Astrocyte (in vitro differentiated cells and primary cell): ENCODE measurements at regions not wholly inside any gene's neighbourhood (a gene's known extent, or its start where the extent isn't known, plus 50 kb on each side); places are given as distances from the start of the nearest gene placed in this dataset.
"Not testable (repeated sequence)": the region's sequence is repeated elsewhere in the genome, so short reads cannot be mapped to it uniquely, and the experiment has no call there.

Source experiments
- DNase-seq: peaks from one replicate; pipeline ENCODE4 v3.0.0-alpha.2; 2010; ENCODE audit warnings: low read depth
- FAIRE-seq: peaks from 2 replicates; lab custom pipeline; 2011; peaks lifted over from hg19 to GRCh38; lab: Jason Lieb, UNC
- H2AFZ ChIP-seq: 2 replicates; pipeline ENCODE4 v1.6.0; 2012; ENCODE audit warnings: low read depth, low read length, inconsistent platforms
- H3K27ac ChIP-seq: 2 replicates; pipeline ENCODE4 v1.5.1; 2011; ENCODE audit warnings: low read depth, low read length, inconsistent platforms
- H3K27me3 ChIP-seq: 2 replicates; pipeline ENCODE4 v1.6.0; 2011; ENCODE audit warnings: low read length, inconsistent platforms; ENCODE audit not compliant: insufficient read depth
- H3K36me3 ChIP-seq: 2 replicates; pipeline ENCODE4 v1.5.1; 2011; ENCODE audit warnings: low read length, inconsistent platforms; ENCODE audit not compliant: insufficient read depth
- H3K4me1 ChIP-seq: 2 replicates; pipeline ENCODE4 v1.5.1; 2011; ENCODE audit warnings: low read length, inconsistent platforms; ENCODE audit not compliant: insufficient read depth
- H3K4me2 ChIP-seq: 2 replicates; pipeline ENCODE4 v1.6.0; 2012; ENCODE audit warnings: low read length, inconsistent platforms
- H3K4me3 ChIP-seq: 2 replicates; pipeline ENCODE4 v1.5.1; 2011; ENCODE audit warnings: low read depth, mild to moderate bottlenecking, low read length, inconsistent platforms; ENCODE audit not compliant: insufficient read depth
- H3K79me2 ChIP-seq: 2 replicates; pipeline ENCODE4 v1.6.0; 2012; ENCODE audit warnings: mild to moderate bottlenecking, low read length, inconsistent platforms; ENCODE audit not compliant: insufficient read depth
- H3K9ac ChIP-seq: 2 replicates; pipeline ENCODE4 v1.6.0; 2012; ENCODE audit warnings: mild to moderate bottlenecking, low read length, inconsistent platforms
- H3K9me3 ChIP-seq: 2 replicates; pipeline ENCODE4 v1.5.1; 2012; ENCODE audit warnings: low read depth, mild to moderate bottlenecking, low read length, inconsistent platforms; ENCODE audit not compliant: insufficient read depth
- H4K20me1 ChIP-seq: 2 replicates; pipeline ENCODE4 v1.6.0; 2012; ENCODE audit warnings: low read length, inconsistent platforms; ENCODE audit not compliant: insufficient read depth
- H3K27ac Mint-ChIP-seq: one replicate; pipeline ENCODE4 v1.8.0; 2021; ENCODE audit warnings: mild to moderate bottlenecking, mixed read lengths; ENCODE audit not compliant: unreplicated experiment
- H3K27me3 Mint-ChIP-seq: one replicate; pipeline ENCODE4 v1.8.0; 2021; ENCODE audit warnings: low read depth, mixed read lengths; ENCODE audit not compliant: unreplicated experiment
- H3K36me3 Mint-ChIP-seq: one replicate; pipeline ENCODE4 v1.8.0; 2021; ENCODE audit warnings: low read depth, mixed read lengths; ENCODE audit not compliant: unreplicated experiment
- H3K4me1 Mint-ChIP-seq: one replicate; pipeline ENCODE4 v1.8.0; 2021; ENCODE audit warnings: low read depth, mixed read lengths; ENCODE audit not compliant: unreplicated experiment
- H3K4me3 Mint-ChIP-seq: one replicate; pipeline ENCODE4 v1.8.0; 2021; ENCODE audit warnings: mild to moderate bottlenecking, moderate library complexity, mixed read lengths; ENCODE audit not compliant: unreplicated experiment
- H3K9me3 Mint-ChIP-seq: one replicate; pipeline ENCODE4 v1.8.0; 2021; ENCODE audit warnings: mild to moderate bottlenecking, mixed read lengths; ENCODE audit not compliant: unreplicated experiment

- not testable (repeated sequence) for H3K4me3 ChIP-seq, H4K20me1 ChIP-seq, H3K9me3 Mint-ChIP-seq, FAIRE-seq, H3K79me2 ChIP-seq, DNase-seq, H3K36me3 ChIP-seq, H3K9me3 ChIP-seq, H3K27ac ChIP-seq, H3K9ac ChIP-seq, H3K4me3 Mint-ChIP-seq, H3K27me3 ChIP-seq, H2AFZ ChIP-seq, H3K4me1 ChIP-seq, H3K4me2 ChIP-seq, H3K27me3 Mint-ChIP-seq, H3K27ac Mint-ChIP-seq, H3K36me3 Mint-ChIP-seq, H3K4me1 Mint-ChIP-seq
Observed at GRCh38 chr1:120941066-120941465, 51.5 kb downstream of the PPIAL4A start.

GRCh38 chr1:120941836-120942217 is 52.3 kb downstream of the PPIAL4A start:
- H3K4me1 Mint-ChIP-seq, FAIRE-seq, H3K9me3 Mint-ChIP-seq, H3K27me3 Mint-ChIP-seq, H3K4me1 ChIP-seq, H3K36me3 ChIP-seq, H3K27ac ChIP-seq, H3K27me3 ChIP-seq, DNase-seq, H3K79me2 ChIP-seq, H4K20me1 ChIP-seq, H3K36me3 Mint-ChIP-seq, H3K9me3 ChIP-seq: not testable (repeated sequence)
- peak overlapping the region; percentile 84 for H2AFZ ChIP-seq
- H3K4me3 ChIP-seq = peak overlapping the region; percentile 55
- Mint-ChIP-seq H3K4me3 (peak overlapping the region; percentile 90), H3K27ac (peak overlapping the region; percentile 100)
- peak overlapping the region; percentile 89 for H3K9ac ChIP-seq
- peak overlapping the region; percentile 90 for H3K4me2 ChIP-seq

- peak overlapping the region; percentile 55 for H3K4me3 ChIP-seq
- peak overlapping the region; percentile 100 for H3K27ac Mint-ChIP-seq
- H3K4me3 Mint-ChIP-seq = peak overlapping the region; percentile 90
- H4K20me1 ChIP-seq, H3K9me3 ChIP-seq, H3K27me3 ChIP-seq, H3K4me1 ChIP-seq, H3K36me3 ChIP-seq, H3K79me2 ChIP-seq, H3K36me3 Mint-ChIP-seq, H3K9me3 Mint-ChIP-seq, FAIRE-seq, H3K4me1 Mint-ChIP-seq, H3K27me3 Mint-ChIP-seq: not testable (repeated sequence)
- H3K27ac ChIP-seq = peak overlapping the region; percentile 68
- H3K9ac ChIP-seq = peak overlapping the region; percentile 89
- H2AFZ ChIP-seq = peak overlapping the region; percentile 84
- peak overlapping the region; percentile 90 for H3K4me2 ChIP-seq
- DNase-seq = peak; percentile 83
Observed at GRCh38 chr1:120942218-120942944, 52.8 kb downstream of the PPIAL4A start.

GRCh38 chr1:120942945-120943319 is 53.4 kb downstream of the PPIAL4A start:
- H3K27ac Mint-ChIP-seq, H3K4me1 Mint-ChIP-seq, H3K9ac ChIP-seq, H3K27me3 ChIP-seq, H3K4me3 ChIP-seq, DNase-seq, H3K27me3 Mint-ChIP-seq, H3K9me3 ChIP-seq, H3K79me2 ChIP-seq, H3K9me3 Mint-ChIP-seq, H3K27ac ChIP-seq, H3K4me2 ChIP-seq, H3K36me3 ChIP-seq, H3K4me3 Mint-ChIP-seq, FAIRE-seq, H2AFZ ChIP-seq, H3K36me3 Mint-ChIP-seq, H4K20me1 ChIP-seq, H3K4me1 ChIP-seq: not testable (repeated sequence)

GRCh38 chr1:120944691-120945090 is 55.1 kb downstream of the PPIAL4A start:
- H3K27ac ChIP-seq, H3K4me3 ChIP-seq, H3K27me3 Mint-ChIP-seq, H3K79me2 ChIP-seq, DNase-seq, H3K9me3 ChIP-seq, H3K27me3 ChIP-seq, FAIRE-seq, H3K4me3 Mint-ChIP-seq, H3K9ac ChIP-seq, H3K27ac Mint-ChIP-seq, H3K4me2 ChIP-seq, H3K4me1 ChIP-seq, H3K9me3 Mint-ChIP-seq, H4K20me1 ChIP-seq, H3K4me1 Mint-ChIP-seq, H2AFZ ChIP-seq, H3K36me3 Mint-ChIP-seq, H3K36me3 ChIP-seq: not testable (repeated sequence)

GRCh38 chr1:120945122-120945521 is 55.6 kb downstream of the PPIAL4A start:
- H3K27me3 Mint-ChIP-seq, DNase-seq, H3K36me3 ChIP-seq, H3K36me3 Mint-ChIP-seq, H3K9me3 ChIP-seq, H3K4me3 Mint-ChIP-seq, H3K27me3 ChIP-seq, H3K4me1 ChIP-seq, H3K4me2 ChIP-seq, FAIRE-seq, H3K27ac ChIP-seq, H3K9me3 Mint-ChIP-seq, H2AFZ ChIP-seq, H3K27ac Mint-ChIP-seq, H3K4me3 ChIP-seq, H3K4me1 Mint-ChIP-seq, H3K9ac ChIP-seq, H3K79me2 ChIP-seq, H4K20me1 ChIP-seq: not testable (repeated sequence)
